T-cell (primary cell): ENCODE measurements at regions not wholly inside any gene's neighbourhood (a gene's known extent, or its start where the extent isn't known, plus 50 kb on each side); places are given as distances from the start of the nearest gene placed in this dataset.

Experiments used
- ATAC-seq, 4 experiments: fragments of 200-7000 bp in 3 of 4; fragments of 150-1000 bp in 1 of 4; cut with Tn5 transposase; replicated peaks in 1 of 4; 1 replicate in 3 of 4; 2 replicates in 1 of 4; pipeline ENCODE4 v1.10.0; 2021; ENCODE audit warnings: moderate library complexity in 3 of 4, mild to moderate bottlenecking in 2 of 4, moderate number of reproducible peaks in 1 of 4
- CTCF ChIA-PET, 2 donors: fragments of 300-600 bp; sonication (Branson Sonifier 250); formaldehyde crosslinking; loops; one replicate each; lab custom pipeline; 2022; ENCODE audit warnings: antibody characterized with exemption in 2 of 2; lab: Charles Lee
- POLR2A ChIA-PET, 2 donors: fragments of 300-600 bp; sonication (Branson Sonifier 250); formaldehyde crosslinking; loops; one replicate each; lab custom pipeline; 2022; ENCODE audit warnings: antibody characterized with exemption in 2 of 2; lab: Charles Lee
- DNase-seq, 35 experiments: peaks; one replicate each; pipeline versions ENCODE4 v3.0.0 to v3.0.0-alpha.2; 2013 to 2023
- H3K27ac ChIP-seq: one replicate; pipeline ENCODE4 v1.5.1; 2013; ENCODE audit warnings: low read length
- H3K27me3 ChIP-seq, 2 experiments: replicated peaks in 1 of 2; 1 replicate in 1 of 2; 2 replicates in 1 of 2; pipeline versions ENCODE4 v1.6.1 to v1.7.0; 2013; ENCODE audit warnings: low read length in 1 of 2, mixed read lengths in 1 of 2; ENCODE audit not compliant: control insufficient read depth in 2 of 2, insufficient read depth in 2 of 2; ENCODE audit errors: extremely low read depth in 1 of 2
- H3K36me3 ChIP-seq, 2 donors: 1 replicate in 1 of 2; 2 replicates in 1 of 2; pipeline versions ENCODE4 v1.6.1 to v1.7.0; 2013; ENCODE audit warnings: low read length in 1 of 2; ENCODE audit not compliant: control insufficient read depth in 2 of 2, insufficient read depth in 1 of 2; ENCODE audit errors: extremely low read depth in 1 of 2
- H3K4me1 ChIP-seq, 2 experiments: 1 replicate in 1 of 2; 2 replicates in 1 of 2; pipeline versions ENCODE4 v1.6.1 to v1.7.0; 2013; ENCODE audit warnings: low read length in 2 of 2, mixed read lengths in 1 of 2; ENCODE audit not compliant: insufficient read depth in 2 of 2, control insufficient read depth in 1 of 2; ENCODE audit errors: extremely low read depth in 1 of 2
- H3K4me3 ChIP-seq, 2 donors: 1 replicate in 1 of 2; 2 replicates in 1 of 2; pipeline versions ENCODE4 v1.5.1 to v1.7.0; 2013; ENCODE audit warnings: mild to moderate bottlenecking in 2 of 2, low read length in 1 of 2, moderate library complexity in 1 of 2; ENCODE audit not compliant: control insufficient read depth in 1 of 2; ENCODE audit errors: extremely low read depth in 1 of 2
- H3K9me3 ChIP-seq: 2 replicates; pipeline ENCODE4 v1.7.0; 2013
- H3K27ac Mint-ChIP-seq, 2 donors: one replicate each; pipeline ENCODE4 v1.8.0; 2020 to 2021; ENCODE audit warnings: mild to moderate bottlenecking in 2 of 2, mixed read lengths in 2 of 2
- H3K27me3 Mint-ChIP-seq, 2 donors: one replicate each; pipeline ENCODE4 v1.8.0; 2021 to 2022; ENCODE audit warnings: mixed read lengths in 2 of 2
- H3K36me3 Mint-ChIP-seq: one replicate; pipeline ENCODE4 v1.8.0; 2021; ENCODE audit warnings: mixed read lengths
- H3K4me1 Mint-ChIP-seq, 3 donors: one replicate each; pipeline ENCODE4 v1.8.0; 2020 to 2022; ENCODE audit warnings: mixed read lengths in 3 of 3, mild to moderate bottlenecking in 1 of 3
- H3K4me3 Mint-ChIP-seq, 3 donors: one replicate each; pipeline ENCODE4 v1.8.0; 2020 to 2022; ENCODE audit warnings: mild to moderate bottlenecking in 3 of 3, mixed read lengths in 3 of 3, moderate library complexity in 3 of 3
- H3K9me3 Mint-ChIP-seq, 3 donors: one replicate each; pipeline ENCODE4 v1.8.0; 2020 to 2022; ENCODE audit warnings: mixed read lengths in 3 of 3
- WGBS: methylation state at CpG from one replicate; pipeline ENCODE4 v1.1.5; 2013; ENCODE audit warnings: missing lambda C conversion rate; ENCODE audit not compliant: insufficient coverage; 5-methylcytosine and 5-hydroxymethylcytosine counted together

DNA sequence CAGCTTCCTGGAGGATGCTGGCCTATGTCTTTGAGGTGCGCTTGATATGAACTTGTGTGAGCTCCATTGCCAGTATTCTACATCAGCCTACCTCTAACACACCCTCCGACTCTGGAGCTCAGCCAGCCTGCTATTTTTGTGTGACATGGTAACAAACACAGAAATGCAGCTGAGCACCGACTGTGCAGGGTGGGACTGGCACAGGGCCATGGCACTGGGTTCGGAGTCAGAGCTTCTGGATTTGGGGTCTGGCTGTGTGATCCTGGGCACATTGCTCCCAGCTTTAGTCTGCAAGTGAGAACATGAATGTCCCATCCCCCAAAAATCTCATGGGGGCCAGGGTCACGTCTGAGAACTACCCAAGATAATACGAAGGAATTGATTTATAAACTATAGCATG lies 257.2 kb upstream of the CTBP2 start:
- Mint-ChIP-seq H3K27me3 (peaks cover 0 to 3% of the 10 kb centered on the region in 2 donors), H3K27ac (no peak overlapping the region), H3K4me3 (no peak overlapping the region), H3K4me1 (no peaks in the 10 kb centered on the region), H3K9me3 (peaks cover 0 to 12% (median 3%) of the 10 kb centered on the region in 3 donors), H3K36me3 (no peaks in the 10 kb centered on the region)
- CTCF ChIA-PET = no interaction called here
- WGBS = 92% methylated on average over 3 of the region's 6 CpGs
- no peaks in the 10 kb centered on the region for H3K4me1 ChIP-seq
- H3K36me3 ChIP-seq = no peaks in the 10 kb centered on the region
- H3K27me3 ChIP-seq = peaks cover 2 to 3% of the 10 kb centered on the region in 2 experiments
- DNase-seq (no peak), ATAC-seq (no peak)
- no peak overlapping the region for H3K4me3 ChIP-seq
- H3K9me3 ChIP-seq = no peaks in the 10 kb centered on the region
- POLR2A ChIA-PET = no interaction called here
- no peak overlapping the region for H3K27ac ChIP-seq

DNA sequence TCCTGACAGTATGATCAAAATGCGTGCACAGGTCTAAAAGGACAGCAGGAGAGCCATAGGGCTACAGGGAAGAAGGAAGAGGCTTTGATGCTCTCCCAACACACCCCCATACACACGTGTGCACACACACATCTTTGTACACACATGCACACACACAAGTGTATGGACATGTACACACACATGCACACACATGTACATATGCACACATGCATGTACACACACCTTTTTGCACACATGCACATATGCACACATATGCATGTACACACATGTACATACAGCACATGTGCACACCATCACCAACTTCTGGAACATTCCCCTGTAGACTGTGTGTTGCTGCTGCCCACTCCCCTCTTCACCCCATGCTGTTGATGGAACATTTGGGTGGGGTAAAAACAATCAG lies 255.6 kb upstream of the CTBP2 start:
- Mint-ChIP-seq H3K4me3 (no peak overlapping the region), H3K27ac (no peak overlapping the region), H3K9me3 (peaks cover 0 to 12% (median 3%) of the 10 kb centered on the region in 3 donors), H3K27me3 (peaks cover 0 to 7% of the 10 kb centered on the region in 2 donors), H3K4me1 (no peaks in the 10 kb centered on the region), H3K36me3 (no peaks in the 10 kb centered on the region)
- Histone ChIP-seq H3K27me3 (peaks cover 2 to 3% of the 10 kb centered on the region in 2 experiments), H3K9me3 (no peaks in the 10 kb centered on the region), H3K4me3 (no peak overlapping the region), H3K4me1 (no peaks in the 10 kb centered on the region), H3K36me3 (no peaks in the 10 kb centered on the region), H3K27ac (no peak overlapping the region)
- ChIA-PET POLR2A (no interaction called here), CTCF (no interaction called here)
- ATAC-seq (no peak), DNase-seq (no peak)
- 83% methylated on average over 1 of the region's 2 CpGs for WGBS

DNA sequence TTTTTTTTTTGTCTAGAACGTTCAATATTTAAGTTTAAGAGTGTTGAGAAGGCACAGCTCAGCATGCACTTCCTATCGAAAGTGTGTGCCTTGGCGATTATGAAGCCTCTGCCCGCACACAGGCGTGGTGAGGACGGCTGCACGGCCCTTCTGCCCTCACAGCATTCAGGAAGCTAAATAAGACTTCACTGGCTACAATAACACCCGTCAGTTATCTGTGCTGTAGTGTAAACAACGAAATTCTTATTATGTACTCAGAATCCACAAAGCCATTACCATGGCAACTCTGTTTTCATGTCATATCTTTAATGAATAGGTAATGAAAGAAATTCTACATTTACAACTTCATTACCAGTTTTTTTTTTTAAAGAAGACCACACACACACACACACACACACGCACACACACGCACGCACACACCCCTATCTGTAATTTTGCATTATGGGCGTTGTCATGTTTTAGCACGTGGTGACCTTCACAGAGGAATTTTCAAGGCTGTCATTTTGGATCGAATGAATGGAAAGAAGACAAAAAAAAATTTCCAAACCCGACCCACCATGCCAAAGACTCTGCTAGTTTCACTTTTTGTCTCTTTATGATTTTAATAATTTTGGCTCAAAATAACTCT lies 254.8 kb upstream of the CTBP2 start:
- no peaks in the 10 kb centered on the region for H3K9me3 ChIP-seq
- H3K27ac Mint-ChIP-seq = no peak overlapping the region
- H3K27ac ChIP-seq = no peak overlapping the region
- DNase-seq (no peak), ATAC-seq (no peak)
- no peaks in the 10 kb centered on the region for H3K4me1 ChIP-seq
- peaks cover 0 to 7% of the 10 kb centered on the region in 2 donors for H3K27me3 Mint-ChIP-seq
- H3K4me1 Mint-ChIP-seq = no peaks in the 10 kb centered on the region
- H3K27me3 ChIP-seq = peaks cover 2 to 3% of the 10 kb centered on the region in 2 experiments
- no peaks in the 10 kb centered on the region for H3K36me3 Mint-ChIP-seq
- POLR2A ChIA-PET = no interaction called here
- 80% methylated on average over 1 of the region's 16 CpGs for WGBS
- CTCF ChIA-PET = no interaction called here
- H3K4me3 Mint-ChIP-seq = no peak overlapping the region
- no peaks in the 10 kb centered on the region for H3K36me3 ChIP-seq
- H3K4me3 ChIP-seq = no peak overlapping the region
- H3K9me3 Mint-ChIP-seq = peaks cover 0 to 12% (median 3%) of the 10 kb centered on the region in 3 donors

DNA sequence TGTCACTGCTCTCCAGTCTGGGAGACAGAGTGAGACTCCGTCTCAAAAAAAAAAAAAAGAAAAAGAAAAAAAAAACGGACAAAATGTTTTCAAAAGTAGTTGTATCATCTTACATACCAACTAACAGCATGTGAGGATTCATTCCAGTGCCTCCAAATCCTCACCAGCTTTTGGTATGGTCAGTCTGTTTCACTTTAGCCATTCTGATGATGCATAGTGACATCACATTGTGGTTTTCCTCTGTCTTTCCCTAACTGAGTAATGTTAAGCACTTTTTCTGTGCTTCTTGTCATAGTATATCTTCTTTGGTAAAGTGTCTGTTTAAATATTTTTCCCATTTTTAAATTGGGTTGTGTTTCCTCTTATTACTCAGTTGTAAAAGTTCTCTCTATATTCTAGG lies 251.4 kb upstream of the CTBP2 start:
- ATAC-seq (no peak), DNase-seq (no peak)
- Histone ChIP-seq H3K36me3 (no peaks in the 10 kb centered on the region), H3K4me3 (no peak overlapping the region), H3K27ac (no peak overlapping the region), H3K4me1 (no peaks in the 10 kb centered on the region), H3K9me3 (no peaks in the 10 kb centered on the region), H3K27me3 (peaks cover 2 to 8% of the 10 kb centered on the region in 2 experiments)
- no peaks in the 10 kb centered on the region for H3K4me1 Mint-ChIP-seq
- no CpG with 5 or more reads among the region's 2 CpGs for WGBS
- ChIA-PET CTCF (no interaction called here), POLR2A (no interaction called here)
- no peaks in the 10 kb centered on the region for H3K36me3 Mint-ChIP-seq
- H3K27me3 Mint-ChIP-seq = peaks cover 4 to 7% of the 10 kb centered on the region in 2 donors
- no peak overlapping the region for H3K27ac Mint-ChIP-seq
- no peak overlapping the region for H3K4me3 Mint-ChIP-seq
- H3K9me3 Mint-ChIP-seq = peaks cover 0 to 3% (median 0%) of the 10 kb centered on the region in 3 donors

DNA sequence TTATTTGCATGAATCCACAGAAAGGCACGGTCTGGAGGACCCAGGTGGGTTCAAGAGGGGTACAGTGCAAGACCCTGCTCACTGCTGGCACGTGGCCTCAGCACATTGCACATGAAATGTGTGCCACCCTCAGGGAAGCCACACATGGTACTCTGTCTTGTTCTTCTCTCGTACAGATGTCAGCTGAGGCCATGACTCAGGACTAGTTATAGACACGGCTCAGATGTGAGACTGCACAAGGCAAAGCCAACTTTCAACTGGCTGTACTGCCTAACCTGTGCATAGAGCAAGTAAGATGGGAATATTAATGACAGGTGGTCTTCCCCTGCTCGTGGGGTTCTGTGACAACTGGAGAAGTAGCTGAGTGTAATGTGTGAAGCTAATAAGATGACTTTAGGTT lies 249.4 kb upstream of the CTBP2 start:
- no peak for ATAC-seq
- H3K4me3 Mint-ChIP-seq = no peak overlapping the region
- no peaks in the 10 kb centered on the region for H3K36me3 Mint-ChIP-seq

DNA sequence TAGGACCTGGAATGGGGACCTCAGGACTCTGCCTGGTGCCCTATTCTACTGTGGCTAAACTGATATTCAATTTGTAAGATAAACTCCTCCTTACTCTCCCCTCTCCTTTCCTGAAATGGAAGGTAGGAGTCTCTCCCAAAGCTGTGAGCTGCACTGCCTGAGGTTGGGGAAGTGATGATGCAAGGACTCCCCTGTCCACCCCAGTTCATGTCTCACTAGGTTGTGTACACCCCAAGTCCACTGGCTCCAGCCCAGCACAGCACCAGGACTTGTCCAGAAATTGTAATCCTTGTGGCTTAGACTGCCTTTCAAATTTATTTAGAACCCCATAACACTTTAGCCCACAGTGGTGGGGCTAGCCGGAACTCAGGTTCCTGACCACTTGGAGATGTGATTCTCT lies 247.2 kb upstream of the CTBP2 start:
- POLR2A ChIA-PET = no interaction called here
- Mint-ChIP-seq H3K9me3 (peaks cover 5 to 9% (median 8%) of the 10 kb centered on the region in 3 donors), H3K36me3 (no peaks in the 10 kb centered on the region), H3K4me1 (no peaks in the 10 kb centered on the region), H3K4me3 (no peak overlapping the region), H3K27me3 (peaks cover 4 to 7% of the 10 kb centered on the region in 2 donors), H3K27ac (no peak overlapping the region)
- CTCF ChIA-PET = no interaction called here
- ATAC-seq (no peak), DNase-seq (no peak)
- H3K27ac ChIP-seq = no peak overlapping the region
- no peaks in the 10 kb centered on the region for H3K9me3 ChIP-seq
- H3K36me3 ChIP-seq = no peaks in the 10 kb centered on the region
- H3K4me1 ChIP-seq = no peaks in the 10 kb centered on the region
- H3K4me3 ChIP-seq = no peak overlapping the region
- no CpG with 5 or more reads among the region's 1 CpG for WGBS
- peaks cover 0 to 8% of the 10 kb centered on the region in 2 experiments for H3K27me3 ChIP-seq

More for the DNA sequence above, 249.4 kb upstream of the CTBP2 start:
- peaks cover 4 to 7% of the 10 kb centered on the region in 2 donors for H3K27me3 Mint-ChIP-seq
- no peak overlapping the region for H3K27ac Mint-ChIP-seq
- Histone ChIP-seq H3K27ac (no peak overlapping the region), H3K36me3 (no peaks in the 10 kb centered on the region), H3K27me3 (peaks cover 0 to 8% of the 10 kb centered on the region in 2 experiments), H3K4me1 (no peaks in the 10 kb centered on the region), H3K9me3 (no peaks in the 10 kb centered on the region), H3K4me3 (no peak overlapping the region)
- ChIA-PET CTCF (no interaction called here), POLR2A (no interaction called here)
- WGBS = 38% methylated on average over 4 of the region's 5 CpGs
- peaks cover 3 to 8% (median 6%) of the 10 kb centered on the region in 3 donors for H3K9me3 Mint-ChIP-seq
- DNase-seq = no peak
- no peaks in the 10 kb centered on the region for H3K4me1 Mint-ChIP-seq
